ENCODE measurements at regions not wholly inside any gene's neighbourhood (a gene's known extent, or its start where the extent isn't known, plus 50 kb on each side); places are given as distances from the start of the nearest gene placed in this dataset.

DNA sequence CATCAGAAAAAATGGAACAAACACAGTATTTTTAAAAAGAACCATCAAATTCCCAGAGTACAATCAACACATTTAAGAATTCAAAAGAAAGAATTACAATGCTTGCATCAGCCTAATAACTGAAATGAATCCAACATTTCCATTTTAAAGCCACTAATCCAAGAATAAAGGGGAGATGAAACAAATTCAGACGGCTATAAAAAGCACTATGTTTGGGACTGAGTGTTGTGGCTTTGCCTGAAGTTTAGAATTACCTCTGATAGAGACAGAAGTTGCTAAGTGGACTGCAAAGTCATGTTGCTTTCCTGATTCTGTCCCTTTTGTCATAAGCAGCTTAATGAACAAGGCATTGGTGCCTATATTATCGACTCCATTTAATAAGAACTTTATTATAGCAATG lies 135.4 kb upstream of the RGMB start:
- DNase-seq: no peak

- no peak for DNase-seq
These were observed 134.8 kb upstream of the RGMB start for GRCh38 chr5:98638701-98639100.

DNA sequence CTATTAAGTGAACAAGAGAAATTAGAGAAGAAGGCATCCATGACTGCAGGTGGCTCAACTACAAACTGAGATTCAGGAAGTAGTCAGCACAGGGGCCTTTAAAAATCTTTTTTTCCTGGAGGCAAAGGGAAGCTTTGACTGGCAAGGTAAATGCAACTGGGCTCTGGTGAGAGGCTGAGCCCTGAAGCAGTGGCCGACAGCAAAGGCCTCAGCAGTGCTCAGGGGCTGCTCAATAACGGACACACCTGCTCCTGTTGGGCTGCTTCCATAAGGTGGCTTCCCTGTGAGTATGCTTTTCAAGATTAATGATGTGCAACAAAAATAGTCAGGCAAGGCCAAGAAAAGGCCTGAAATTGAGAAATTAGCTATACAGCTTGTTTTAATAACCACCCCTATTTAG lies 134.2 kb upstream of the RGMB start:
- DNase-seq: no peak

DNA sequence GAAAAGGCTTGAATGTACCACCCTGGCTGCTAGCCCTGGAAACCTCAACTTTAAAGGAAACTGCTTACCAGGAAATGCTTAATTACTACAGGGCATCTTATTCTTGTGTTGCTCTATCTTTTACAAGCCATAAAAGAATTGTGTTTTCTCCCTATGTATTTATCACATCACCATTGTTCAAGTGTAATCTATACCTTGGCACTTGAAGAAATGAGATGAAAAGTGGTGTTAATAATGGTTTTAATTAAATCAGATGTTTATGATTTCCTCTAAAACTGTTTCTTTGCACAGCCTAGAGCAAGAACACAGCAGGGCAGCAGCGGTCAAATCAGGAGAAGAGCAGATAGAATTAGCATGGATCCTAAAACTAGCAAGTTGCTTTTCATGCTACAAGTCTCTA lies 131.8 kb upstream of the RGMB start:
- DNase-seq: no peak

DNA sequence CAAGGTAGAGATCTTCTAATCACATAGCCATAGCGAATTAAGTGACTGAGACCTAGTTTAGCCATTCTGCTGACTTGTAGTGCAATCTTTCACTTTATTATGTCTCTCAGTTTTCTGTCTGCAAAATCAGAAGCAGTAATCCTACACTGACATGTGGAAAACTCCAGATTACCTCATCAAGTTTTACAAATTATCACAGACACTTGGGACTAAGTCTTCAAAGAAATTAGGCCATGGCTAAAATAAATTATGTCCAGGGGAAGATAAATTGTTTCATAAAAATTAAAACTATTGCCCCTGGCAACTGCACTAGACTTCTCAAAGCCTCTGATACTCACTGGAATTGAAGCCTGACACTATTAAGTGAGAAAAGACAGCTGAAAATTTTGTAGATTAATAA lies 129.9 kb upstream of the RGMB start:
- no peak for DNase-seq

GRCh38 chr5:98651715-98652114 lies 121.7 kb upstream of the RGMB start:
- no peak for DNase-seq

GRCh38 chr5:98656125-98656795 lies 117.2 kb upstream of the RGMB start:
- no peak for DNase-seq

- no peak for DNase-seq
These were observed 116.7 kb upstream of the RGMB start for GRCh38 chr5:98656796-98657195.

GRCh38 chr5:98657559-98657958 lies 115.9 kb upstream of the RGMB start:
- DNase-seq: no peak

DNA sequence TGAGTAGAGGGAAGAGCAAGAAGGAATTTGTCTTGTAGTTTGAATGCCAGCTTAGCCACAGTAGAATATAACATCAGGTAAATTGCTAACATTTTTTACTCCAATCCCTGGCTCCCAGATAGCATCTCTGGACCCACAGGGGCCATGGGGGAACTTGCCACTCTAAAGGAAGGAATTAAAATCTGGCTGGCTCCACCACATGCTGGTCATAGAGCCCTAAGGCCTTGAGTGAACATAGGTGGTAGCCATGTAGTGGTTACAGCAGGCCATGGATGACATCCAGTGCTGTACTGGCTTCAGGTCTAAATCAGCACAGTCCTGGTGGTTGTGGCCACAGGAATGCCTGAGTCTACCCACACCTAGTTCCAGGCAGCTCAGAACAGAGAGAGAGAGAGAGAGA lies 109.9 kb upstream of the RGMB start:
- DNase-seq: no peak

- no peak for DNase-seq
These were observed 108.7 kb upstream of the RGMB start for GRCh38 chr5:98664736-98665135.

DNA sequence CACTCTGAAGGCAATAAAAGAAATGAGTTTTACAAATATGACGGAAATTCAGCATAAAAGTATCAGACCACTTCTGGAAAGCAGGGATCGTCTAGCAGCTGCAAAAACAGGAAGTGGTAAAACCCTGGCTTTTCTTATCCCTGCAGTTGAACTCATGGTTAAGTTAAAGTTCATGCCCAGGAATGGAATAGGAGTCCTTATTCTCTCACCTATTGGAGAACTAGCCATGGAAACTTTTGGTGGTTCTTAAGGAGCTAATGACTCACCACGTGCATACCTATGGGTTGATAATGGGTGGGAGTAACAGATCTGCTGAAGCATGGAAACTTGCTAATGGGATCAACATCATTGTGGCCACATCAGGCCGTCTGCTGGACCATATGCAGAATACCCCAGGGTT lies 93.5 kb upstream of the RGMB start:
- no peak for DNase-seq

GRCh38 chr5:98690002-98690401 lies 83.5 kb upstream of the RGMB start:
- DNase-seq: no peak

- no peak for DNase-seq
These were observed 78.6 kb upstream of the RGMB start for GRCh38 chr5:98694902-98695301.

DNA sequence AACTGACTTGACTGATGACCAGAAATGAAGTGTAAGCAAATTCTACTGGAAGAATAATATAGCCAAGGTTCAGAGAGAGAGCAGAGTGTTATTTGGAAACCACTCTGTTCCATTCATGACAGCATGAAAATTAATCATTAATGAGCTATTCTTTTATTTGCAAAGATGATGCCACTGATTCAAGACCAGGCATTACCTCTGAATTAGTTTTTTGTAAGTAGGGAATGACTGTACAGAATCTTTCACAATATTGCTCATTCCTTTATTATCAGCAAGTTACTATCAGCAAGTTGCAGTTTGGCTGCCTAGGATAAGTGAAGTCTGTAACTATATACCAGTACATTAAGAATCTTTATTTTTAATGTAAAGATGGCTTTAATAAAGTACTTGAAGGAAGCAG lies 75.1 kb upstream of the RGMB start:
- DNase-seq: no peak

GRCh38 chr5:98700730-98701129 lies 72.7 kb upstream of the RGMB start:
- no peak for DNase-seq

DNA sequence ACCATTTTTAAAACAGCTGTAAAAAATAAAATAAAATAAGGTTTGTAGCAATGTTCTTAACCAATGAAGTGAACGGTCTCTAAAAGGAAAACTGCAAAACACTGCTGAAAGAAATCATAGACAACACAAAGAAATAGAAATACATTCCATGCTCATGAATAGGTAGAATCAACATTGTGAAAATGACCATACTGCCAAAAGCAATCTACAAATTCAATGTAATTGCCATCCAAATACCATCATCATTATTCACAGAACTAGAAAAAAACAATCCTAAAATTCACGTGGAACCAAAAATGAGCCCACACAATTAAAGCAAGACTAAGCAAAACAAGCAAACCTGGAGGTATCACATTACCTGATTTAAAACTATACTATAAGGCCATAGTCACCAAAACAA lies 67.6 kb upstream of the RGMB start:
- no peak for DNase-seq

DNA sequence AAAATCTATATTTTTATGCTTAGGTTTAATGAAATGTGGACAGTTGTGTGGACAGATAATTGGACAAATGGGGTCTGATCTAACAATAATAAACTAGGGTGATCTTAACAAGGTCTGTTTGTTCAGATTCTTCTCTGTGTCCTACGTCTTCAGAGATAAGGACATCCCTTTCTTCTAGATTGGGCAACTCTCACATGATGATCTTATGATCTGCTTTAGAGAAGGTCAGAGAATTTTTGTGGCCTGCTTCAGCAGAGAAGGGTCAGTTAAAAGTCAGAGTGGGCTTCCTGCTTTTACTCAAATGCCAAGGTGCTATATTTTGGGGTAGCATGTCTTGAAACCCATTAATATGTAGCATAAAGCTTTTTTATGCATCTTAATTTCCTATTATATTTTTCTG lies 63.8 kb upstream of the RGMB start:
- DNase-seq: no peak

- no peak for DNase-seq
These were observed 60.4 kb upstream of the RGMB start for GRCh38 chr5:98713027-98713426.

DNA sequence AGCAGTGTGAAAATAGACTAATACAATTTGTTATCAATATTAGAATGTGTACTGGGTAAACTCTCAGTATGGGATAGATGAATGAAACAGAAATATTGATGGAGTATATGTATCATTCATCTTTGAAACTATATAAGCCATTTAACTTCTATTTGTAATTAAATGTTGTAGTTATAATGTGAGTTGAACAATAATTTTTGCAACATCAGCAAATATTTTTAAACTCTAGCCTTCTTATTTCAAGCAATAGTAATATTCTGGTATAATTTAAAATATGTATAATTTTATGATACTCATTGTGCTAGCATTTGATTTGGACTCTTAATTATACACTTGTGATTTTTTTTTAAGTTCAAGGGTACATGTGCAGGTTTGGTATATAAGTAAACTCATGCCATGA lies 59.6 kb upstream of the RGMB start:
- no peak for DNase-seq

DNA sequence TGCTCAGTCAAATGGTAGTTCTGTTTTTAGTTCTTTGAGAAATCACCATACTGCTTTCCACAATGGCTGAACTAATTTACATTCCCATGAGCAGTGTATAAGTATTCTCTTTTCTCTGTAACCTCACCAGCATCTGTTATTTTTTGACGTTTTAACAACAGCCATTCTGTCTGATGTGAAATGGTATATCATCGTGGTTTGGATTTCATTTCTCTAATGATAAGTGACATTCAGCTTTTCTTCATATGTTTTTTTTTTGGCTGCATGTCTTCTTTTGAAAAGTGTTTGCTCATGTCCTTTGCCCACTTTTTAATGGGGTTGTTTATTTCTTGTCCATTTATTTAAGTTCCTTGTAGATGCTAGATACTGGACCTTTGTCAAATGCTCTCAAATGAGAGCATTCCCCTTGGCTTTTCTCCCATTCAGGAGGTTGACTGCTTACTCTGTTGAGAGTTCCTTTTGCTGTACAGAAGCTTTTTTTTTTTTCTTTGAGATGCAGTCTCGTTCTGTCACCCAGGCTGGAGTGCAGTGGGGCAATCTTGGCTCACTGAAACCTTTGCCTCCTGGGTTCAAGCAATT lies 58.7 kb upstream of the RGMB start:
- DNase-seq: no peak

GRCh38 chr5:98721231-98721928 lies 52.1 kb upstream of the RGMB start:
- DNase-seq: no peak

DNA sequence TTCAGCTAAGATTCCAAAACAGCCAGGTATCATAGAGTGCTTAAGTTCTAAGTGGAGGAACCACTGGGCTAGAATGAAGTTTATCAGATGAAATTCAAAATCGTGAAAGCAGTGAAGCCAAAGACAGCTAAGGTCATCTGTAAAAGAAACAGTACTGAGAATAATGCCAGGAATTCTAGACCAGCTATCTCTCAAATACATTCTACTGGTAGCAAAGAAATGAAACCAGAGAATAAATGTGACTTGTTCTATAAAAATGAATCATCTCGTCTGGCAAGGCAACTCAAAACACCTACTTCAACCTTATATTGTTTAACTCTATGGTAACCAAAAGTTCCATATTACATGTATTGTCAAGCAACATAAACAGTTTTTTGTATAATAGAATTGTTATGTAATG lies 51.3 kb upstream of the RGMB start:
- DNase-seq: no peak

GRCh38 chr5:98723061-98723460 lies 50.4 kb upstream of the RGMB start:
- DNase-seq: no peak
